Breast epithelium (tissue), 3 donors: ENCODE measurements at regions not wholly inside any gene's neighbourhood (a gene's known extent, or its start where the extent isn't known, plus 50 kb on each side); places are given as distances from the start of the nearest gene placed in this dataset.
"Not testable (repeated sequence)": the region's sequence is repeated elsewhere in the genome, so short reads cannot be mapped to it uniquely, and the experiment has no call there.

ENCODE experiments used
- POLR2A ChIP-seq: fragments of 450-650 bp; IDR thresholded peaks from one replicate; pipeline ENCODE4 v1.6.1; 2016; ENCODE audit warnings: antibody characterized with exemption, mild to moderate bottlenecking, moderate library complexity
- POLR2AphosphoS5 ChIP-seq, 3 donors: sonication (generic); formaldehyde crosslinking; IDR thresholded peaks; one replicate each; pipeline ENCODE4 v1.6.1; 2017; ENCODE audit warnings: antibody characterized with exemption in 3 of 3
- TF ChIP-seq, protein P1 (sequence below), 3 donors: fragments of 450-650 bp; IDR thresholded peaks; one replicate each; pipeline ENCODE4 v1.5.1; 2016 to 2017; ENCODE audit warnings: antibody characterized with exemption in 3 of 3, mild to moderate bottlenecking in 3 of 3, moderate library complexity in 3 of 3

- TF ChIP-seq POLR2A; POLR2AphosphoS5 (IDR thresholded peaks at IDR 0.05): not testable (repeated sequence)
- TF ChIP-seq, protein P1, sequence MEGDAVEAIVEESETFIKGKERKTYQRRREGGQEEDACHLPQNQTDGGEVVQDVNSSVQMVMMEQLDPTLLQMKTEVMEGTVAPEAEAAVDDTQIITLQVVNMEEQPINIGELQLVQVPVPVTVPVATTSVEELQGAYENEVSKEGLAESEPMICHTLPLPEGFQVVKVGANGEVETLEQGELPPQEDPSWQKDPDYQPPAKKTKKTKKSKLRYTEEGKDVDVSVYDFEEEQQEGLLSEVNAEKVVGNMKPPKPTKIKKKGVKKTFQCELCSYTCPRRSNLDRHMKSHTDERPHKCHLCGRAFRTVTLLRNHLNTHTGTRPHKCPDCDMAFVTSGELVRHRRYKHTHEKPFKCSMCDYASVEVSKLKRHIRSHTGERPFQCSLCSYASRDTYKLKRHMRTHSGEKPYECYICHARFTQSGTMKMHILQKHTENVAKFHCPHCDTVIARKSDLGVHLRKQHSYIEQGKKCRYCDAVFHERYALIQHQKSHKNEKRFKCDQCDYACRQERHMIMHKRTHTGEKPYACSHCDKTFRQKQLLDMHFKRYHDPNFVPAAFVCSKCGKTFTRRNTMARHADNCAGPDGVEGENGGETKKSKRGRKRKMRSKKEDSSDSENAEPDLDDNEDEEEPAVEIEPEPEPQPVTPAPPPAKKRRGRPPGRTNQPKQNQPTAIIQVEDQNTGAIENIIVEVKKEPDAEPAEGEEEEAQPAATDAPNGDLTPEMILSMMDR (IDR thresholded peaks at IDR 0.05), result not testable (repeated sequence)
Measured at GRCh38 chr9:22197000-22197399, 187.9 kb upstream of the CDKN2B start.
